Liver (tissue), 3 donors: ENCODE measurements at regions not wholly inside any gene's neighbourhood (a gene's known extent, or its start where the extent isn't known, plus 50 kb on each side); places are given as distances from the start of the nearest gene placed in this dataset.

Experiments
- ATF3 ChIP-seq: IDR thresholded peaks from 2 replicates; pipeline ENCODE4 v1.6.1; 2016; ENCODE audit warnings: antibody characterized with exemption
- CTCF ChIP-seq: fragments of 150-350 bp; IDR thresholded peaks from 2 replicates; pipeline ENCODE4 v1.5.1; 2017; ENCODE audit warnings: improper control_type of control experiment, low read depth, low read length; ENCODE audit not compliant: missing input control
- EGR1 ChIP-seq, 2 donors: IDR thresholded peaks; 2 replicates each; pipeline ENCODE4 v1.6.1; 2016 to 2018; ENCODE audit warnings: antibody characterized with exemption in 2 of 2, low read depth in 2 of 2
- GABPA ChIP-seq, 2 donors: IDR thresholded peaks in 1 of 2; conservative IDR thresholded peaks in 1 of 2; 2 replicates each; pipeline ENCODE4 v1.6.1; 2016; ENCODE audit warnings: antibody characterized with exemption in 2 of 2, mild to moderate bottlenecking in 1 of 2, moderate library complexity in 1 of 2
- HNF4A ChIP-seq, 2 donors: conservative IDR thresholded peaks; 2 replicates each; pipeline ENCODE4 v1.6.1; 2016; ENCODE audit warnings: antibody characterized with exemption in 2 of 2, mild to moderate bottlenecking in 2 of 2
- JUND ChIP-seq, 2 donors: IDR thresholded peaks; 2 replicates each; pipeline ENCODE4 v1.6.1; 2016; ENCODE audit warnings: antibody characterized with exemption in 2 of 2
- MAX ChIP-seq: IDR thresholded peaks from 2 replicates; pipeline ENCODE4 v1.6.1; 2016; ENCODE audit warnings: antibody characterized with exemption
- NR2F2 ChIP-seq: IDR thresholded peaks from 2 replicates; pipeline ENCODE4 v1.6.1; 2016; ENCODE audit warnings: antibody characterized with exemption
- RAD21 ChIP-seq, 2 donors: IDR thresholded peaks; 2 replicates each; pipeline ENCODE4 v1.6.1; 2016; ENCODE audit warnings: antibody characterized with exemption in 2 of 2, mild to moderate bottlenecking in 2 of 2
- REST ChIP-seq: IDR thresholded peaks from 2 replicates; pipeline ENCODE4 v1.6.1; 2016; ENCODE audit warnings: antibody characterized with exemption, mild to moderate bottlenecking
- RXRA ChIP-seq, 2 donors: IDR thresholded peaks; 2 replicates each; pipeline ENCODE4 v1.6.1; 2017 to 2018; ENCODE audit warnings: antibody characterized with exemption in 2 of 2, mild to moderate bottlenecking in 1 of 2
- SP1 ChIP-seq: IDR thresholded peaks from 2 replicates; pipeline ENCODE4 v1.6.1; 2018; ENCODE audit warnings: antibody characterized with exemption, mild to moderate bottlenecking
- TAF1 ChIP-seq: conservative IDR thresholded peaks from 2 replicates; pipeline ENCODE4 v1.6.1; 2016; ENCODE audit warnings: antibody characterized with exemption, mild to moderate bottlenecking
- YY1 ChIP-seq: IDR thresholded peaks from 2 replicates; pipeline ENCODE4 v1.6.1; 2016; ENCODE audit warnings: antibody characterized with exemption, mild to moderate bottlenecking
- donor health status: healthy.
- donor health status: healthy.

- TF ChIP-seq CTCF, result no peak
- no peak for TF ChIP-seq RAD21 (IDR thresholded peaks at IDR 0.05)
- no peak for TF ChIP-seq HNF4A (conservative IDR thresholded peaks at IDR 0.05)
- TF ChIP-seq EGR1 (IDR thresholded peaks at IDR 0.05; ENCODE audit: low read depth in 2 of 2), result no peak
- no peak for TF ChIP-seq SP1
- no peak for TF ChIP-seq JUND (IDR thresholded peaks at IDR 0.05)
- TF ChIP-seq ATF3, result no peak
- TF ChIP-seq YY1, result no peak
- no peak for TF ChIP-seq MAX
- no peak for TF ChIP-seq TAF1
- no peak for TF ChIP-seq REST
- TF ChIP-seq GABPA (IDR thresholded peaks at IDR 0.05 in 1 of 2, conservative IDR thresholded peaks at IDR 0.05 in 1 of 2), result no peak
- TF ChIP-seq NR2F2, result no peak
- TF ChIP-seq RXRA (IDR thresholded peaks at IDR 0.05), result no peak
Measured at GRCh38 chr16:6106061-6106460, 1008.5 kb upstream of the EEF2KMT start.
